Cardiac muscle cell (in vitro differentiated cells and primary cell): ENCODE measurements at regions not wholly inside any gene's neighbourhood (a gene's known extent, or its start where the extent isn't known, plus 50 kb on each side); places are given as distances from the start of the nearest gene placed in this dataset.

Experiments
- DNase-seq, 2 donors: peaks; one replicate each; pipeline versions ENCODE4 v3.0.0 to v3.0.0-alpha.2; 2010 to 2017; ENCODE audit warnings: low read depth in 1 of 2, low spot score in 1 of 2
- H3K27ac ChIP-seq: fragments of 200-600 bp; sonication (generic); 2 replicates; pipeline ENCODE4 v1.5.1; 2016
- H3K27me3 ChIP-seq: fragments of 200-600 bp; sonication (generic); 2 replicates; pipeline ENCODE4 v1.6.0; 2016; ENCODE audit warnings: control low read depth
- H3K36me3 ChIP-seq: fragments of 200-600 bp; sonication (generic); 2 replicates; pipeline ENCODE4 v1.5.1; 2016; ENCODE audit warnings: control low read depth
- H3K4me1 ChIP-seq: fragments of 200-600 bp; sonication (generic); 2 replicates; pipeline ENCODE4 v1.8.1; 2017; ENCODE audit warnings: low read depth, mild to moderate bottlenecking, mixed run types
- H3K4me3 ChIP-seq: fragments of 200-600 bp; sonication (generic); 2 replicates; pipeline ENCODE4 v1.5.1; 2016; ENCODE audit warnings: mild to moderate bottlenecking
- H3K9me3 ChIP-seq: fragments of 200-600 bp; sonication (generic); 2 replicates; pipeline ENCODE4 v1.5.1; 2017; ENCODE audit warnings: low read depth, mild to moderate bottlenecking, control low read depth
- CTCF ChIP-seq: IDR thresholded peaks from 2 replicates; pipeline ENCODE4 v1.5.1; 2012; ENCODE audit warnings: low read depth, mild to moderate bottlenecking, low read length

DNA sequence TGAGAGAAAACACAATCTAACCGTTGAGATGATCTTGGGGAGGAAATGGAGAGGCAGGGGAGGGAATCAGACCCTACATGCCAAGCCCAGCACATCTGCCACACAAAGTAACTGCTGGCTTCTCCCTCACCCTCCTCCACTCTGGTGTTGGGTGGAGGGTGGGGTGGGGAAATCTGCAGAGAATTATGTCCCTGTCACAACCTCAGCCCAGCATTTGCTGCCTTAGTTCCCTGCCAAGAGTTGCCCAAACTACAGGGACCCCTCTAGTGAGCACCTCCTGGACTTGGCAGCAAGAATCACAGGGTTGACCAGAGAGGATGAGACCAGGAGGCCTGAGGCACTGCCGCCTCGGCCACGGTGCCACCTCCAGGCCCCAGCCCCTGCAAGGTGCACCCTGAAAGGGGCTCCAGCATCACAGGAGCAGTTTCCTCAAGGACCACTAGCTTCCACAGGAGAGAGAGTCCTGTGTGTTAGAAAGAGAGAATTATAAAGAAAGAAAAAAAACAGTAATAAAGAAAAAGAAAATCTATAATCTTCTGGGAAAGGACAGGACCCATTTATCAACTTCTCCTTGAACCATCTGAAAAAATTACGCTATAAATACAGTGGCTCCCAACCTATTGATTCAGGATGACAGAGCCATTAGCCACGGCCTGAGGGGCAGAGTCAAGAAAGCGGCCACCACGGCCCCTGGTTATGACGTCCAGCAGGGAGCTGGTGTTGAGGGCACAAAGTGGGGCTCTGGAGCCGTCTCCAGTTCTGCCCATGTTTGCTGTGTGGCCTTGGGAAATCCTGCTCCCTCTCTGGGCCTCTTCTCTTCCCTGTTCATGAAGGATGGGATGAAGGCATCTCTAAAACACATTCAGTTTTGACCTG is 451.7 kb downstream of the MATN1 start:
- Histone ChIP-seq H3K9me3 (no peaks in the 10 kb centered on the region), H3K4me1 (no peaks in the 10 kb centered on the region), H3K4me3 (no peak overlapping the region), H3K27me3 (peaks cover 4% of the 10 kb centered on the region), H3K36me3 (no peaks in the 10 kb centered on the region), H3K27ac (no peak overlapping the region)
- TF ChIP-seq CTCF: no peak
- DNase-seq: no peak

DNA sequence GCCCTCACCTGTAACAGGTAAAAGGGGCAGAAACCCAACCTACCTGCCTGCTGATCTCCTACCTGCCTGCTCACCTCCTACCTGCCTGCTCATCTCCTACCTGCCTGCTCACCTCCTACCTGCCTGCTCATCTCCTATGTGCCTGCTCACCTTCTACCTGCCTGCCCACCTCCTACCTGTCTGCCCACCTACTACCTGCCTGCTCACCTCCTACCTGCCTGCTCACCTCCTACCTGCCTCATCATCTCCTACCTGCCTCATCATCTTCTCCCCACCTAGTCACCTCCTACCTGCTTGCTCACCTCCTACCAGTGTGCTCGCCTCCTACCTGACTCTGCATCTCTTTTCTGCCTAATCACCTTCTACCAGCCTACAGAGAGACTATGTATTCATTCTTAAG is 452.9 kb downstream of the MATN1 start:
- no peaks in the 10 kb centered on the region for H3K4me1 ChIP-seq
- no peak for TF ChIP-seq CTCF
- no peaks in the 10 kb centered on the region for H3K9me3 ChIP-seq
- H3K4me3 ChIP-seq: no peak overlapping the region
- H3K27ac ChIP-seq: no peak overlapping the region
- H3K27me3 ChIP-seq: peaks cover 4% of the 10 kb centered on the region
- H3K36me3 ChIP-seq: no peaks in the 10 kb centered on the region
- no peak for DNase-seq

DNA sequence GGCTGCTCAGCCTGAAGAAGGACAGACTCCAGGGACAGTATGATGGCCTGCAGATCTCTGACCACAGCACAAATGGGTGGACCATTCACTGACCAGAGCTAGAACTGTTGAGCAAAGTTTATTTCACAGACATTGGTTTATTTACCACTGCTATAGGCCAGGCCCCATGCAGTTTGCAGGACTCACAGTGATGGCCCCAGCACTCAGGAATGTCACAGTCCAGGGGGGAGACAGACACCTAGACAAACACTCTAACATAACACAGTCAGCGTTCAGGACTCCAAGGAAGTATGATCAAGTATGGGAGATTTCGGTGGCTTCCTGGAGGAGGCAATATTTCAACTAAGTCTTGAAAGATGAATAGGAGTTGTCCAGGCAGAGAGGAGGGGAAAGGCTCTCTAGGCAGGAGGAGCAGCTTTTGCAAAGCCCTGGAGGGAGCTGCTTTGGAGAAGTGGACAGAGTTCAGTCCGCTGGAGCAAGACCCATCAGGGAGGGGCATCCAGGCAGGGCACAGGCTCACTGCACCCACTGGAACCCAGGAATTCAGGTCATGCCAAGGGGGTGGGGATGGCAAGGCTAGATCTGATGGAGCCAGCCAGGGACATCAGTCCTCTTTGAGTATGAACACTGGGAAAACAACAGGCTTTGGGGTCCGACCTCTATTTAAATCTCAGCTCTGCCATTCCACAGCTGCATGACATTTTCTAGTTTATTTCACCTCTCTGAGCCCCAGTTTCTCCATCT is 454.3 kb downstream of the MATN1 start:
- Histone ChIP-seq H3K36me3 (no peaks in the 10 kb centered on the region), H3K27ac (no peak overlapping the region), H3K9me3 (no peaks in the 10 kb centered on the region), H3K4me1 (no peaks in the 10 kb centered on the region), H3K4me3 (no peak overlapping the region), H3K27me3 (peaks cover 4% of the 10 kb centered on the region)
- TF ChIP-seq CTCF: no peak
- DNase-seq: no peak

GRCh38 chr1:30267856-30268255 is 455.5 kb downstream of the MATN1 start:
- peaks cover 4% of the 10 kb centered on the region for H3K27me3 ChIP-seq
- no peaks in the 10 kb centered on the region for H3K4me1 ChIP-seq
- no peak for TF ChIP-seq CTCF
- H3K36me3 ChIP-seq: no peaks in the 10 kb centered on the region
- no peaks in the 10 kb centered on the region for H3K9me3 ChIP-seq
- DNase-seq: no peak
- H3K4me3 ChIP-seq: no peak overlapping the region
- no peak overlapping the region for H3K27ac ChIP-seq

DNA sequence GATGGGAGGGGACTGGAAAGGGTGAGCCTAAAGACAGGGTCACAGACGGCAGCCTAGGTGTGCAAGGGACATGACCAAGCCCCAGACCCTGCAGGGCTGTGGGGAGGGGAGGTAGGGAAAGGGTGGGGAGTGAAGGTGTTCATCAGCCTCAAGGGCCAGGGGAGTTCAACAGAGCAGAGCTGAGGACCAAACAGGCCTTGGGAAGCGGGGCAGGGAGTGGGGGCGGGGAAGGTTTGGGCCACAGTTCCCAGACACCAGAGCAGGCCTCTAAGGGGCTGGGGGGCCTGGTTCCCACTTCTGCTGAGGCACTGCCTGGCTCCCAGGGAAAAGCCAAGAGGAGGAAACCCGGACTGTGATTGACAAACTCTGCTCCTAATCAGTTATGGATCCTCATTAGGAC is 456.3 kb downstream of the MATN1 start:
- Histone ChIP-seq H3K36me3 (no peaks in the 10 kb centered on the region), H3K4me3 (no peak overlapping the region), H3K9me3 (no peaks in the 10 kb centered on the region), H3K27me3 (peaks cover 4% of the 10 kb centered on the region), H3K27ac (no peak overlapping the region), H3K4me1 (no peaks in the 10 kb centered on the region)
- TF ChIP-seq CTCF: no peak
- DNase-seq: no peak
